AG09319 (cell line): ENCODE measurements at regions not wholly inside any gene's neighbourhood (a gene's known extent, or its start where the extent isn't known, plus 50 kb on each side); places are given as distances from the start of the nearest gene placed in this dataset.

Experiments
- DNase-seq: peaks from one replicate; pipeline ENCODE4 v3.0.0-alpha.2; 2010; ENCODE audit warnings: low read depth; ENCODE audit errors: extremely low read depth
- TF ChIP-seq, protein P1 (sequence below): IDR thresholded peaks from 2 replicates; pipeline ENCODE4 v1.5.1; 2011; ENCODE audit warnings: low read depth, mild to moderate bottlenecking, inconsistent platforms, low read length, moderate library complexity

DNA sequence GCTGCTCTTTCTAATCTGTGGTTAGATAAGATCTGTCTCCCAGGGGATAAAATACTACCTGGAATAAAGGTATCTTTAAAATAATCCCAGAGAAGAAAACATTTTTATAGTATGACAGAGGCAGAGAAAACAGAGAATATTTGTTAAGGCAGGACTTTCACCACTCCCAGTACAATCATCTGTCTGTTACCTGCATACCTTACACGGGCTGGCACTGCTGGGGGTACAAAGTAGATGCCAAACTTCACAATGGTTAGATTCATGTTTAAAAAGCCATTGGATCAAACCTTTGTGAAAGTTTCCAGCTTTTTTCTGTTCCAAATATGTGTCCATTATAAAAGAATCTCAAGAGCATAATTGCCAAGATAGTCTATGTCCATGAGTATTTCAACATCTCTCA, 273.6 kb upstream of the BTG1 start:
- DNase-seq, result no peak
- TF ChIP-seq, protein P1, sequence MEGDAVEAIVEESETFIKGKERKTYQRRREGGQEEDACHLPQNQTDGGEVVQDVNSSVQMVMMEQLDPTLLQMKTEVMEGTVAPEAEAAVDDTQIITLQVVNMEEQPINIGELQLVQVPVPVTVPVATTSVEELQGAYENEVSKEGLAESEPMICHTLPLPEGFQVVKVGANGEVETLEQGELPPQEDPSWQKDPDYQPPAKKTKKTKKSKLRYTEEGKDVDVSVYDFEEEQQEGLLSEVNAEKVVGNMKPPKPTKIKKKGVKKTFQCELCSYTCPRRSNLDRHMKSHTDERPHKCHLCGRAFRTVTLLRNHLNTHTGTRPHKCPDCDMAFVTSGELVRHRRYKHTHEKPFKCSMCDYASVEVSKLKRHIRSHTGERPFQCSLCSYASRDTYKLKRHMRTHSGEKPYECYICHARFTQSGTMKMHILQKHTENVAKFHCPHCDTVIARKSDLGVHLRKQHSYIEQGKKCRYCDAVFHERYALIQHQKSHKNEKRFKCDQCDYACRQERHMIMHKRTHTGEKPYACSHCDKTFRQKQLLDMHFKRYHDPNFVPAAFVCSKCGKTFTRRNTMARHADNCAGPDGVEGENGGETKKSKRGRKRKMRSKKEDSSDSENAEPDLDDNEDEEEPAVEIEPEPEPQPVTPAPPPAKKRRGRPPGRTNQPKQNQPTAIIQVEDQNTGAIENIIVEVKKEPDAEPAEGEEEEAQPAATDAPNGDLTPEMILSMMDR, result no peak

DNA sequence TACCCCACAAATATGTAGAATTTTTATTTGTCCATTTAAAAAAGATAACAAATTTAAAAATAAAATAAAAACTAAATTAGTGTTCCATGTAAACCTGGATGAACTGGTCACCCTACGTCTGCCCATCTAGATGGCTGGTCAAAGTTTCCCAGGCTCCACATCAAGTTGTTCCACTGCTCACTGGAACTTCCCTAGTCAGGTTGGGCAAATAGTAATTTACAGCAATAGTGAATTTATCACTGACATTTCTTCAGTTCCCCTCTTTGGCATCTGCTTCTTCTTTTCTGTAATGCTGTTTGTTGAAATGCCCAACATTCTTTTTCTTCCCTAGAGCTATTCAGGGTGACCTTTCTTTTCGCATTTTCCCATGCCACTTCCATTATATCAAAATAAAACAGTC, 272.7 kb upstream of the BTG1 start:
- no peak for DNase-seq
- TF ChIP-seq, protein P1, result no peak

DNA sequence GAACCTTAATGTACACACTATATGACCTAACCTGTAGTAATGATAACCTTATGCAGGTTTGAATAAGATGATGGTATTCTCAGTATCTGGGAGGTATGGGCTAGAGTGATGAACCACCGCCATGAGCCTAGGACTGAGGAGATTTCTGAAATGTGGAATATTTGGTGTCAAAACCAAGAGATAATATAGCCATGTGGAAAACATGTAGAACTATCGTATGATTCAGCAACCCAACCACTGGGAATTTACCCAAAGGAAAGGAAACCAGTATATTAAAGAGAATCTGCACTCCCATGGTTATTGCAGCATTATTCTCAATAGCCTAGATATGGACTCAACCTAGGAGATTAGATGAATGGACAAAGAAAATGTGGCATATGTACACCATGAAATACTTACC, 271.7 kb upstream of the BTG1 start:
- DNase-seq, result no peak
- TF ChIP-seq, protein P1, result no peak

DNA sequence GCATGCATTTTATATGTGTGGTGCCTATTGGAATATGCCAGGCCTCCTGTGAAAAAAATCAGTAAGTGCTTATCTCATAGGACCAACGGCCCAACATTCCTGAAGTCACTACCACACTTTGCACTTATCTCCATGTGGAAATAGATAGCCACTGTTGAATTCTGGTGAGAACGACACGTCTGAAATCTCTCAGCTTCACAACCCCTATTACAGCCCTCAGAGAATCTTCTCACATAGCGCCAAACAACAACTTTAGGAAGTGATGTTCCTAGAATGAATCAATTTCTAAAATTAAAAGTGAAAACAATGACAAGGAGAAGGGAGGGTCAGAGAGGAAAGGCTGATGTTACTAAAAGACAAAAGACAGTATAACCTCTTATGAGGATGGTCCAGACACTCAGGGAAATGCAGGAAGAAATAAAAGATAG, 270.8 kb upstream of the BTG1 start:
- TF ChIP-seq, protein P1, result no peak
- no peak for DNase-seq

DNA sequence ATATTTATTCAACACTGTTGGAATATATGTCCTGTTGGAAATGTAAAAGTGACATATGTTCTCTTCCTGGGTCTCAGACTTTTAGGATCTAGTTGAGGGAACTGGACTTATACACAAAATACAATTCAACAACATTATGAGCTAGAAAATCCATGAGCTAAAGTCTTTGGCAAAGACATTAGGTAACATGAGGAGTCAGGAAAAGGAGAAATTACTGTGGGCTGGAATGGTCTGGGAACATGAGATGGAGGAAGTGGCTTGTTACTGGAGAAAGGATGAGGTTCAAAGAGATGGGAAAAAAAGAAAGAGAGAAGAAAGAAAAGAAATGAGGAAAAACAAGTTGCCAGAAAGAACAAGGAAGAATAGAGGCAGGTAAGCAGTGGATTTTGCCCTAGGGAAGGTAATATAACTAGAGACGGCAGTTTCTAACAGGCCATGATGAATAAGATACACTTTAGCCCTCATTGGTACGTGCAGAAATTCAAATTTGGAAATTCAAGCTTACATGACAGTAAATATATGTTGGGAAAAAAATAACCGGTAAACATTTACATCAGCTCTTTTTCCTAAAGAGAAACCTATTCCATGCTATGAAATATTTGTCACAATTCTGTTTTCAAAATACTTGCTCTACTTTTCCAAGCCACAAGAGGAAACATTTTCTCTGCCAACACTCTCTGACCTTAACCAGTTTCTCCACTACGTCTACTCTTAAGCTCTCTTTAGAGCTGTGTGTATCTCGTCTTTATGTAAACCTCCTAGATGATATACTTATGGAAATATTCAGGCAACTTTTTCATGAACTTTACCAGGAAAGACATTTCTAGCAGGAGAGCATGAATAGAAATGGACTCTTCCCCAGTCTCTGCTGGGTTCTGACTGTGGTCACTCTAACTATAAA, 268.8 kb upstream of the BTG1 start:
- DNase-seq, result no peak
- TF ChIP-seq, protein P1, result no peak

DNA sequence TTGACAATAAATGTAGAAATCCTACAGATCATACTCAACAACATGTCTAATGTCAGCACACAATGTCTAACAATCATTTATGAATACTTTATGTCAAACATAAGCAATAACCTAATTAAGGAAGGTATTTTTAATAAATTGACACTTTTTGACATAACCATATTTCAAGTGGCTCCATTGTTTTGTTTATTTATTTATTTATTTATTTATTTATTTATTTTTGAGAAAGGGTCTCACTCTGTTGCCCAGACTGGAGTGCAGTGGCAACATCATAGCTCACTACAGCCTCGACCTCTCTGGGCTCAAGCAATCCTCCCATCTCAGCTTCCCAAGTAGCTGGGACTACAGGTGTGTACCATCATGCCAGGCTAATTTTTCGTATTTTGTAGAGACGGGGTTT, 267.6 kb upstream of the BTG1 start:
- TF ChIP-seq, protein P1, result no peak
- DNase-seq, result no peak

DNA sequence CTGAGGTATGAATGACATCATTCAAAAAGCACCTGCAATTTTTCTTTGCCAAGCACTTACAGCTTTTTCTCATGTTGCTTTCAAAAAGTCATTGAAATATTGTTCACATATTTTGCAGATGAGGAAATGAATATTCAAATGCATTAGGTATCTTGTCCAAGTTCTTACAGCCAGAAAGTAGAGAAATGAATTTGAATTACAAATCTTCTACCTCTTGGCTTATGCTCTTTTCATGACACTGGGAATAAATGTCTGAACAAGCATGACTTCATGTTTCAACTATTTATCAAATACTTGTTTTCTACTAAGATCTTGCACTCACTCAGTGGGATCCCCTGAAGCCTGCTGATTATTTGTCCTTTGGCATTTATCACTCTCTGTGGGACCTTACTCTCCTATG, 267.2 kb upstream of the BTG1 start:
- no peak for DNase-seq
- TF ChIP-seq, protein P1, result no peak
